Lower lobe of right lung (tissue), 2 donors: ENCODE measurements at regions not wholly inside any gene's neighbourhood (a gene's known extent, or its start where the extent isn't known, plus 50 kb on each side); places are given as distances from the start of the nearest gene placed in this dataset.

ENCODE experiments used
- ATAC-seq, 2 donors: fragments of 200-7000 bp; cut with Tn5 transposase; one replicate each; pipeline ENCODE4 v1.9.1; 2020 to 2022; ENCODE audit warnings: mild to moderate bottlenecking in 2 of 2, moderate library complexity in 2 of 2
- DNase-seq: peaks from one replicate; pipeline ENCODE4 v3.0.0-alpha.2; 2020
- H3K27ac ChIP-seq: fragments of 200-600 bp; one replicate; pipeline ENCODE4 v1.8.0; 2022
- H3K27me3 ChIP-seq: fragments of 200-600 bp; one replicate; pipeline ENCODE4 v1.8.0; 2022; ENCODE audit warnings: low read depth
- H3K36me3 ChIP-seq: fragments of 200-600 bp; one replicate; pipeline ENCODE4 v1.8.0; 2022; ENCODE audit warnings: mild to moderate bottlenecking
- H3K4me1 ChIP-seq: fragments of 200-600 bp; one replicate; pipeline ENCODE4 v1.8.0; 2022
- H3K4me3 ChIP-seq: fragments of 200-600 bp; one replicate; pipeline ENCODE4 v1.8.0; 2022; ENCODE audit warnings: mild to moderate bottlenecking
- H3K9me3 ChIP-seq: fragments of 200-600 bp; one replicate; pipeline ENCODE4 v1.8.0; 2022
- intact Hi-C: fragments of 100-400 bp; cut with DNase I; formaldehyde crosslinking; loops from one replicate; pipeline ENCODE4 v1.11.0; 2022
- TF ChIP-seq, protein P1 (sequence below): fragments of 200-600 bp; IDR thresholded peaks from one replicate; pipeline ENCODE4 v1.8.0; 2022; ENCODE audit warnings: antibody characterized with exemption, mild to moderate bottlenecking
- donor health status: DM: no; HTN: yes; CAD: no; lungs with severe emphysema.

- no peaks in the 10 kb centered on the region for H3K36me3 ChIP-seq
- ATAC-seq = no peak
- no peaks in the 10 kb centered on the region for H3K4me1 ChIP-seq
- TF ChIP-seq, protein P1, sequence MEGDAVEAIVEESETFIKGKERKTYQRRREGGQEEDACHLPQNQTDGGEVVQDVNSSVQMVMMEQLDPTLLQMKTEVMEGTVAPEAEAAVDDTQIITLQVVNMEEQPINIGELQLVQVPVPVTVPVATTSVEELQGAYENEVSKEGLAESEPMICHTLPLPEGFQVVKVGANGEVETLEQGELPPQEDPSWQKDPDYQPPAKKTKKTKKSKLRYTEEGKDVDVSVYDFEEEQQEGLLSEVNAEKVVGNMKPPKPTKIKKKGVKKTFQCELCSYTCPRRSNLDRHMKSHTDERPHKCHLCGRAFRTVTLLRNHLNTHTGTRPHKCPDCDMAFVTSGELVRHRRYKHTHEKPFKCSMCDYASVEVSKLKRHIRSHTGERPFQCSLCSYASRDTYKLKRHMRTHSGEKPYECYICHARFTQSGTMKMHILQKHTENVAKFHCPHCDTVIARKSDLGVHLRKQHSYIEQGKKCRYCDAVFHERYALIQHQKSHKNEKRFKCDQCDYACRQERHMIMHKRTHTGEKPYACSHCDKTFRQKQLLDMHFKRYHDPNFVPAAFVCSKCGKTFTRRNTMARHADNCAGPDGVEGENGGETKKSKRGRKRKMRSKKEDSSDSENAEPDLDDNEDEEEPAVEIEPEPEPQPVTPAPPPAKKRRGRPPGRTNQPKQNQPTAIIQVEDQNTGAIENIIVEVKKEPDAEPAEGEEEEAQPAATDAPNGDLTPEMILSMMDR = no peak
- H3K4me3 ChIP-seq = no peak overlapping the region
- H3K9me3 ChIP-seq = no peaks in the 10 kb centered on the region
- no peak for DNase-seq
- H3K27me3 ChIP-seq = no peaks in the 10 kb centered on the region
- intact Hi-C loops = no loop called here
- H3K27ac ChIP-seq = no peak overlapping the region
Measured at GRCh38 chr1:240036526-240036925, 55.2 kb upstream of the FMN2 start.
